Stomach (tissue), 4 donors: ENCODE measurements at regions not wholly inside any gene's neighbourhood (a gene's known extent, or its start where the extent isn't known, plus 50 kb on each side); places are given as distances from the start of the nearest gene placed in this dataset.

Source experiments
- CTCF ChIP-seq, 7 experiments: fragments of 450-650 bp in 4 of 7; fragments of 200-600 bp in 3 of 7; sonication (generic) in 3 of 7; IDR thresholded peaks; one replicate each; pipeline ENCODE4 v1.5.1; 2016 to 2019; ENCODE audit warnings: antibody characterized with exemption in 7 of 7, control low read depth in 2 of 7, mild to moderate bottlenecking in 1 of 7
- EP300 ChIP-seq: sonication (generic); formaldehyde crosslinking; IDR thresholded peaks from one replicate; pipeline ENCODE4 v1.6.1; 2017; ENCODE audit warnings: antibody characterized with exemption
- POLR2A ChIP-seq, 4 donors: fragments of 450-650 bp; IDR thresholded peaks; one replicate each; pipeline ENCODE4 v1.6.1; 2016; ENCODE audit warnings: antibody characterized with exemption in 4 of 4, control low read depth in 2 of 4, mild to moderate bottlenecking in 1 of 4, moderate library complexity in 1 of 4
- POLR2AphosphoS5 ChIP-seq, 3 donors: sonication (generic); formaldehyde crosslinking; IDR thresholded peaks; one replicate each; pipeline ENCODE4 v1.6.1; 2016; ENCODE audit warnings: antibody characterized with exemption in 3 of 3

GRCh38 chr5:152331006-152331405 lies 74.1 kb downstream of the NMUR2 start:
- TF ChIP-seq POLR2A (IDR thresholded peaks at IDR 0.05) = no peak
- TF ChIP-seq CTCF (IDR thresholded peaks at IDR 0.05) = no peak
- no peak for TF ChIP-seq EP300
- TF ChIP-seq POLR2AphosphoS5 (IDR thresholded peaks at IDR 0.05) = no peak
